CD4-positive, alpha-beta T cell (primary cell): ENCODE measurements at regions not wholly inside any gene's neighbourhood (a gene's known extent, or its start where the extent isn't known, plus 50 kb on each side); places are given as distances from the start of the nearest gene placed in this dataset.

Source experiments
- ATAC-seq: fragments of 200-7000 bp; cut with Tn5 transposase; one replicate; pipeline ENCODE4 v1.10.0; 2022; ENCODE audit warnings: mild to moderate bottlenecking; ENCODE audit not compliant: poor library complexity
- CTCF ChIA-PET: fragments of 350-600 bp; sonication (Branson Sonifier 250); formaldehyde crosslinking; loops from one replicate; lab custom pipeline; 2021; ENCODE audit warnings: antibody characterized with exemption, inconsistent platforms; lab: Charles Lee
- POLR2A ChIA-PET: fragments of 350-600 bp; sonication (Branson Sonifier 250); formaldehyde crosslinking; loops from one replicate; lab custom pipeline; 2021; ENCODE audit warnings: antibody characterized with exemption, inconsistent platforms; lab: Charles Lee
- DNase-seq, 14 experiments: peaks; one replicate each; pipeline ENCODE4 v3.0.0-alpha.2; 2013 to 2020; ENCODE audit warnings: mixed read lengths in 2 of 14
- H3K27ac ChIP-seq, 2 donors: one replicate each; pipeline versions ENCODE4 v1.5.1 to v1.7.0; 2013; ENCODE audit warnings: low read length in 2 of 2, low read depth in 1 of 2, mild to moderate bottlenecking in 1 of 2
- H3K27me3 ChIP-seq, 2 experiments: 1 replicate in 1 of 2; 2 replicates in 1 of 2; pipeline versions ENCODE4 v1.6.1 to v1.7.0; 2013; ENCODE audit warnings: low read length in 2 of 2, control low read depth in 1 of 2, mild to moderate bottlenecking in 1 of 2, moderate library complexity in 1 of 2; ENCODE audit not compliant: insufficient read depth in 2 of 2, control insufficient read depth in 1 of 2
- H3K36me3 ChIP-seq: one replicate; pipeline ENCODE4 v1.6.1; 2013; ENCODE audit warnings: low read length, control low read depth; ENCODE audit not compliant: insufficient read depth
- H3K4me1 ChIP-seq: one replicate; pipeline ENCODE4 v1.6.1; 2013; ENCODE audit warnings: low read length, control low read depth; ENCODE audit not compliant: insufficient read depth
- H3K4me3 ChIP-seq: one replicate; pipeline ENCODE4 v1.5.1; 2013; ENCODE audit warnings: mild to moderate bottlenecking, low read length, moderate library complexity
- H3K9me3 ChIP-seq, 2 experiments: 1 replicate in 1 of 2; 2 replicates in 1 of 2; pipeline versions ENCODE4 v1.6.1 to v1.7.0; 2013; ENCODE audit warnings: low read length in 2 of 2, mild to moderate bottlenecking in 2 of 2, control low read depth in 1 of 2, moderate library complexity in 1 of 2; ENCODE audit not compliant: control insufficient read depth in 1 of 2, insufficient read depth in 1 of 2
- H3K27ac Mint-ChIP-seq: one replicate; pipeline ENCODE4 v1.8.0; 2020; ENCODE audit warnings: mixed read lengths
- H3K27me3 Mint-ChIP-seq: one replicate; pipeline ENCODE4 v1.8.0; 2021; ENCODE audit warnings: mixed read lengths
- H3K36me3 Mint-ChIP-seq: one replicate; pipeline ENCODE4 v1.8.0; 2021; ENCODE audit warnings: low read depth, mixed read lengths
- H3K4me1 Mint-ChIP-seq: one replicate; pipeline ENCODE4 v1.8.0; 2021; ENCODE audit warnings: low read depth, mixed read lengths
- H3K4me3 Mint-ChIP-seq: one replicate; pipeline ENCODE4 v1.8.0; 2020; ENCODE audit warnings: mild to moderate bottlenecking, mixed read lengths
- H3K9me3 Mint-ChIP-seq: one replicate; pipeline ENCODE4 v1.8.0; 2020; ENCODE audit warnings: mixed read lengths
- CTCF ChIP-seq: fragments of 200-600 bp; IDR thresholded peaks from one replicate; pipeline ENCODE4 v1.8.0; 2022; ENCODE audit warnings: antibody characterized with exemption, mild to moderate bottlenecking
- intact Hi-C, 2 experiments: fragments of 100-400 bp; cut with DNase I in 1 of 2; cut with micrococcal nuclease in 1 of 2; formaldehyde crosslinking; loops; one replicate each; pipeline versions ENCODE4 v1.15.1 to v1.9.0; 2023 to 2025; cut with DNase I, micrococcal nuclease

DNA sequence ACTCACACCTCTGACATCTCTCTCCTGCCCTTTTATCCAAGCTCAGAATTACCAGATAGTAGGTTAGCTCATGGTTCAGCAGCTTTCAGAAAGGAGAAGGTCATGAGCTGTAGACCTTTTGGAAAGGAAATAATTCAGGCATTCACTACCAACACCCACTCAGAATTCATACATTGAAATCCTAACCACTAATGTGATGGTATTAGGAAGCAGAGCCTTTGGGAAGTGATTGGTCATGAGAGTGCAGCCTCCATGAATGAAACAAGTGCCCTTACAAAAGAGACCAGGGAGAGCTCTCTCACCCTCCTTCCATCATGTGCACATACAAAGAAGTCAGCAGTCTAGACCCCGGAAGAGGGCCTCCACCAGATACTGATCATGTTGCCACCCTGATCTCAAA, 315.8 kb upstream of the CCDC54 start:
- no peak for TF ChIP-seq CTCF
- Histone ChIP-seq H3K4me3 (no peak overlapping the region), H3K9me3 (no peaks in the 10 kb centered on the region), H3K27me3 (no peaks in the 10 kb centered on the region), H3K4me1 (peaks cover 5% of the 10 kb centered on the region), H3K27ac (no peak overlapping the region), H3K36me3 (no peaks in the 10 kb centered on the region)
- POLR2A ChIA-PET: no interaction called here
- no peak for ATAC-seq
- no peak overlapping the region for H3K27ac Mint-ChIP-seq
- H3K36me3 Mint-ChIP-seq: no peaks in the 10 kb centered on the region
- H3K4me1 Mint-ChIP-seq: peaks cover 11% of the 10 kb centered on the region
- H3K27me3 Mint-ChIP-seq: peaks cover 11% of the 10 kb centered on the region
- no peak for DNase-seq
- no peak overlapping the region for H3K4me3 Mint-ChIP-seq
- no peaks in the 10 kb centered on the region for H3K9me3 Mint-ChIP-seq
- CTCF ChIA-PET: no interaction called here
- intact Hi-C loops: loop anchor here in 1 of 2 experiments (10.0 kb wide), 1 partner anchor 1377 kb away; no protein-coding TSS in a partner anchor

DNA sequence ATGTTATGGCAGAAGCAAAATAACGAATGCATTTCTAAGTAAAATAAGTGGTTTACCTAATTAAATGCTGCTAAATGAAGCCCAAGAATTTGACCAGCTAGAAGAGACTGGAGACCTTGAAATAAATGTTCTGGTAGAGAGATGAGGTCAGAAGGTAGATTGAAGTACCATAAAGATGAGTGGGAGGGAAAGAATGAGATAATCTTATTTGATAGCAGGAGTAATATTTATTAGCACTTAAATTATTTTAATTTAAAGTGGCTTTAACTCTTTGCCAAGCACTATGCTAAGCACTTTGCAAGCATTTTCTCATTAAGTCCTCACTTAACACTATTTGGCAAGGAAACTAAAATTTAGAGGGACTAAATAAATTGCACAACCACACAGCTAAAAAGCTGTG, 314.9 kb upstream of the CCDC54 start:
- POLR2A ChIA-PET: no interaction called here
- H3K27me3 Mint-ChIP-seq: peaks cover 11% of the 10 kb centered on the region
- H3K9me3 Mint-ChIP-seq: no peaks in the 10 kb centered on the region
- Histone ChIP-seq H3K4me3 (no peak overlapping the region), H3K9me3 (no peaks in the 10 kb centered on the region), H3K36me3 (no peaks in the 10 kb centered on the region), H3K27me3 (no peaks in the 10 kb centered on the region), H3K27ac (no peak overlapping the region), H3K4me1 (peaks cover 5% of the 10 kb centered on the region)
- no peak for TF ChIP-seq CTCF
- no peaks in the 10 kb centered on the region for H3K36me3 Mint-ChIP-seq
- no peak for DNase-seq
- H3K4me1 Mint-ChIP-seq: peaks cover 11% of the 10 kb centered on the region
- ATAC-seq: no peak
- H3K27ac Mint-ChIP-seq: no peak overlapping the region
- intact Hi-C loops: loop anchor here in 1 of 2 experiments (10.0 kb wide), 1 partner anchor 1378 kb away; no protein-coding TSS in a partner anchor
- no peak overlapping the region for H3K4me3 Mint-ChIP-seq
- CTCF ChIA-PET: no interaction called here

GRCh38 chr3:107062787-107063186, 314.5 kb upstream of the CCDC54 start:
- Histone ChIP-seq H3K4me3 (no peak overlapping the region), H3K27me3 (no peaks in the 10 kb centered on the region), H3K36me3 (no peaks in the 10 kb centered on the region), H3K4me1 (peaks cover 5% of the 10 kb centered on the region), H3K9me3 (no peaks in the 10 kb centered on the region), H3K27ac (no peak overlapping the region)
- TF ChIP-seq CTCF: no peak
- ChIA-PET POLR2A (no interaction called here), CTCF (no interaction called here)
- Mint-ChIP-seq H3K4me1 (peaks cover 11% of the 10 kb centered on the region), H3K27me3 (peaks cover 11% of the 10 kb centered on the region), H3K27ac (no peak overlapping the region), H3K9me3 (no peaks in the 10 kb centered on the region), H3K4me3 (no peak overlapping the region), H3K36me3 (no peaks in the 10 kb centered on the region)
- ATAC-seq: no peak
- DNase-seq: no peak
- intact Hi-C loops: loop anchor here in 1 of 2 experiments (10.0 kb wide), 1 partner anchor 1378 kb away; no protein-coding TSS in a partner anchor
